HL-60 (cell line): ENCODE measurements at regions not wholly inside any gene's neighbourhood (a gene's known extent, or its start where the extent isn't known, plus 50 kb on each side); places are given as distances from the start of the nearest gene placed in this dataset.

ENCODE experiments used
- CTCF ChIP-seq: IDR thresholded peaks from one replicate; pipeline ENCODE4 v1.5.1; 2011; ENCODE audit warnings: low read length, control low read depth, inconsistent platforms; ENCODE audit not compliant: insufficient read depth
- GABPA ChIP-seq: IDR thresholded peaks from 2 replicates; pipeline ENCODE4 v1.6.1; 2012; ENCODE audit warnings: low read depth
- POLR2AphosphoS5 ChIP-seq: IDR thresholded peaks from 2 replicates; pipeline ENCODE4 v1.6.1; 2012; ENCODE audit warnings: low read depth
- TF ChIP-seq, protein P1 (sequence below): IDR thresholded peaks from 2 replicates; pipeline ENCODE4 v1.6.1; 2012; ENCODE audit warnings: low read depth; ENCODE audit not compliant: insufficient replicate concordance

- TF ChIP-seq GABPA, result no peak
- no peak for TF ChIP-seq CTCF
- TF ChIP-seq, protein P1, sequence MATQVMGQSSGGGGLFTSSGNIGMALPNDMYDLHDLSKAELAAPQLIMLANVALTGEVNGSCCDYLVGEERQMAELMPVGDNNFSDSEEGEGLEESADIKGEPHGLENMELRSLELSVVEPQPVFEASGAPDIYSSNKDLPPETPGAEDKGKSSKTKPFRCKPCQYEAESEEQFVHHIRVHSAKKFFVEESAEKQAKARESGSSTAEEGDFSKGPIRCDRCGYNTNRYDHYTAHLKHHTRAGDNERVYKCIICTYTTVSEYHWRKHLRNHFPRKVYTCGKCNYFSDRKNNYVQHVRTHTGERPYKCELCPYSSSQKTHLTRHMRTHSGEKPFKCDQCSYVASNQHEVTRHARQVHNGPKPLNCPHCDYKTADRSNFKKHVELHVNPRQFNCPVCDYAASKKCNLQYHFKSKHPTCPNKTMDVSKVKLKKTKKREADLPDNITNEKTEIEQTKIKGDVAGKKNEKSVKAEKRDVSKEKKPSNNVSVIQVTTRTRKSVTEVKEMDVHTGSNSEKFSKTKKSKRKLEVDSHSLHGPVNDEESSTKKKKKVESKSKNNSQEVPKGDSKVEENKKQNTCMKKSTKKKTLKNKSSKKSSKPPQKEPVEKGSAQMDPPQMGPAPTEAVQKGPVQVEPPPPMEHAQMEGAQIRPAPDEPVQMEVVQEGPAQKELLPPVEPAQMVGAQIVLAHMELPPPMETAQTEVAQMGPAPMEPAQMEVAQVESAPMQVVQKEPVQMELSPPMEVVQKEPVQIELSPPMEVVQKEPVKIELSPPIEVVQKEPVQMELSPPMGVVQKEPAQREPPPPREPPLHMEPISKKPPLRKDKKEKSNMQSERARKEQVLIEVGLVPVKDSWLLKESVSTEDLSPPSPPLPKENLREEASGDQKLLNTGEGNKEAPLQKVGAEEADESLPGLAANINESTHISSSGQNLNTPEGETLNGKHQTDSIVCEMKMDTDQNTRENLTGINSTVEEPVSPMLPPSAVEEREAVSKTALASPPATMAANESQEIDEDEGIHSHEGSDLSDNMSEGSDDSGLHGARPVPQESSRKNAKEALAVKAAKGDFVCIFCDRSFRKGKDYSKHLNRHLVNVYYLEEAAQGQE, result no peak
- TF ChIP-seq POLR2AphosphoS5, result no peak
Observed at GRCh38 chr3:26556637-26557036, 65.9 kb upstream of the LRRC3B start.
